ENCODE measurements at regions not wholly inside any gene's neighbourhood (a gene's known extent, or its start where the extent isn't known, plus 50 kb on each side); places are given as distances from the start of the nearest gene placed in this dataset.

- Histone ChIP-seq H3K9me3 (peaks cover 0 to 8% (median 0%) of the 10 kb centered on the region in 11 donors), H3K27ac (no peak overlapping the region), H3K27me3 (no peaks in the 10 kb centered on the region), H3K36me3 (no peaks in the 10 kb centered on the region), H3K4me3 (no peak overlapping the region), H3K4me1 (no peaks in the 10 kb centered on the region)
- 59 to 67% methylated on average over 4 of the region's 4 CpGs for WGBS, 2 donors
- no peak for TF ChIP-seq CTCF (IDR thresholded peaks at IDR 0.05)
- DNase-seq (no peak), ATAC-seq (no peak)
- intact Hi-C loops (cut with DNase I) = no loop called here
Observed at GRCh38 chr10:84891631-84892030, 563.2 kb downstream of the CCSER2 start.

- ATAC-seq (no peak), DNase-seq (no peak)
- no peak for TF ChIP-seq CTCF (IDR thresholded peaks at IDR 0.05)
- intact Hi-C loops (cut with DNase I) = no loop called here
- Histone ChIP-seq H3K4me1 (no peaks in the 10 kb centered on the region), H3K27ac (no peak overlapping the region), H3K9me3 (no peaks in the 10 kb centered on the region), H3K36me3 (no peaks in the 10 kb centered on the region), H3K4me3 (no peak overlapping the region), H3K27me3 (no peaks in the 10 kb centered on the region)
- WGBS, 2 donors = 72 to 74% methylated on average over 3 of the region's 3 CpGs
Observed at GRCh38 chr10:84895541-84895940, 567.2 kb downstream of the CCSER2 start.

- Histone ChIP-seq H3K9me3 (no peaks in the 10 kb centered on the region), H3K36me3 (no peaks in the 10 kb centered on the region), H3K4me3 (no peak overlapping the region), H3K27me3 (no peaks in the 10 kb centered on the region), H3K27ac (no peak overlapping the region), H3K4me1 (no peaks in the 10 kb centered on the region)
- TF ChIP-seq CTCF (IDR thresholded peaks at IDR 0.05) = no peak
- intact Hi-C loops (cut with DNase I) = no loop called here
- DNase-seq (no peak), ATAC-seq (no peak)
- WGBS, 2 donors = 85 to 92% methylated on average over 2 of the region's 2 CpGs
Observed at GRCh38 chr10:84896909-84897308, 568.5 kb downstream of the CCSER2 start.

GRCh38 chr10:84899268-84899667 lies 570.9 kb downstream of the CCSER2 start:
- H3K9me3 ChIP-seq = peaks cover 0 to 4% (median 0%) of the 10 kb centered on the region in 11 donors
- TF ChIP-seq CTCF (IDR thresholded peaks at IDR 0.05) = no peak
- no peak overlapping the region for H3K4me3 ChIP-seq
- H3K27me3 ChIP-seq = peaks cover 0 to 3% (median 0%) of the 10 kb centered on the region in 7 donors
- H3K27ac ChIP-seq = no peak overlapping the region
- H3K36me3 ChIP-seq = no peaks in the 10 kb centered on the region
- ATAC-seq (no peak), DNase-seq (no peak)
- intact Hi-C loops (cut with DNase I) = no loop called here
- WGBS, 2 donors = 56 to 60% methylated on average over 1 of the region's 1 CpG
- peaks cover 0 to 5% (median 0%) of the 10 kb centered on the region in 9 donors for H3K4me1 ChIP-seq
